Peyer's patch (tissue), 4 donors: ENCODE measurements at regions not wholly inside any gene's neighbourhood (a gene's known extent, or its start where the extent isn't known, plus 50 kb on each side); places are given as distances from the start of the nearest gene placed in this dataset.

Experiments used
- POLR2A ChIP-seq, 2 donors: fragments of 450-650 bp; IDR thresholded peaks; one replicate each; pipeline ENCODE4 v1.5.1; 2017; ENCODE audit warnings: antibody characterized with exemption in 2 of 2, mild to moderate bottlenecking in 2 of 2, moderate library complexity in 2 of 2
- TF ChIP-seq, protein P1 (sequence below), 6 experiments: fragments of 450-650 bp in 4 of 6; fragments of 200-600 bp in 2 of 6; sonication (generic) in 1 of 6; IDR thresholded peaks; one replicate each; pipeline ENCODE4 v1.5.1; 2017 to 2019; ENCODE audit warnings: antibody characterized with exemption in 6 of 6, mild to moderate bottlenecking in 3 of 6, moderate library complexity in 1 of 6

GRCh38 chr2:16114836-16115235, 174.5 kb downstream of the MYCN start:
- TF ChIP-seq, protein P1, sequence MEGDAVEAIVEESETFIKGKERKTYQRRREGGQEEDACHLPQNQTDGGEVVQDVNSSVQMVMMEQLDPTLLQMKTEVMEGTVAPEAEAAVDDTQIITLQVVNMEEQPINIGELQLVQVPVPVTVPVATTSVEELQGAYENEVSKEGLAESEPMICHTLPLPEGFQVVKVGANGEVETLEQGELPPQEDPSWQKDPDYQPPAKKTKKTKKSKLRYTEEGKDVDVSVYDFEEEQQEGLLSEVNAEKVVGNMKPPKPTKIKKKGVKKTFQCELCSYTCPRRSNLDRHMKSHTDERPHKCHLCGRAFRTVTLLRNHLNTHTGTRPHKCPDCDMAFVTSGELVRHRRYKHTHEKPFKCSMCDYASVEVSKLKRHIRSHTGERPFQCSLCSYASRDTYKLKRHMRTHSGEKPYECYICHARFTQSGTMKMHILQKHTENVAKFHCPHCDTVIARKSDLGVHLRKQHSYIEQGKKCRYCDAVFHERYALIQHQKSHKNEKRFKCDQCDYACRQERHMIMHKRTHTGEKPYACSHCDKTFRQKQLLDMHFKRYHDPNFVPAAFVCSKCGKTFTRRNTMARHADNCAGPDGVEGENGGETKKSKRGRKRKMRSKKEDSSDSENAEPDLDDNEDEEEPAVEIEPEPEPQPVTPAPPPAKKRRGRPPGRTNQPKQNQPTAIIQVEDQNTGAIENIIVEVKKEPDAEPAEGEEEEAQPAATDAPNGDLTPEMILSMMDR (IDR thresholded peaks at IDR 0.05), result no peak
- no peak for TF ChIP-seq POLR2A (IDR thresholded peaks at IDR 0.05)
